GF-D8 (cell line): ENCODE measurements at regions not wholly inside any gene's neighbourhood (a gene's known extent, or its start where the extent isn't known, plus 50 kb on each side); places are given as distances from the start of the nearest gene placed in this dataset.

Experiments used
- DNase-seq: peaks from one replicate; lab custom pipeline; 2025; lab: John Stamatoyannopoulos, UW

DNA sequence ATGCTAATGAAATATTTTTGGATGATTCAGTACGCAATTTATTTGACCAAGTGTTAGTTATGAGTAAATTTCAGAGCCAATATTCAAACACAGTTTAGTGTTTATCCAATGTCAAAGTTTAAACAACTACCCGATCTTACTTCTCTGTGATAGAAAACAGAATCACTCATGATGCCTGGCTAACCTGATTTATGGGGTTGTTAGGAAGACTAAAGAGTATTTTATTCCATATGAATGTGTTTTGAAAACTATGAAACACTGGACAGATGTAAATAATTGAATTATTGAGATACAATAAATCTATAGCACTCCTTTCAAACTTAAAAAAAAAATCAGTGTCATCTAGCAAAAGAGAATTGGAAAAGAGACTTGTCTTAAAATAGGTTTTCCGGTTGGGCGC lies 1181.8 kb downstream of the EFNB2 start:
- DNase-seq: no peak

GRCh38 chr13:105349082-105349723 lies 1186.3 kb downstream of the EFNB2 start:
- no peak for DNase-seq

DNA sequence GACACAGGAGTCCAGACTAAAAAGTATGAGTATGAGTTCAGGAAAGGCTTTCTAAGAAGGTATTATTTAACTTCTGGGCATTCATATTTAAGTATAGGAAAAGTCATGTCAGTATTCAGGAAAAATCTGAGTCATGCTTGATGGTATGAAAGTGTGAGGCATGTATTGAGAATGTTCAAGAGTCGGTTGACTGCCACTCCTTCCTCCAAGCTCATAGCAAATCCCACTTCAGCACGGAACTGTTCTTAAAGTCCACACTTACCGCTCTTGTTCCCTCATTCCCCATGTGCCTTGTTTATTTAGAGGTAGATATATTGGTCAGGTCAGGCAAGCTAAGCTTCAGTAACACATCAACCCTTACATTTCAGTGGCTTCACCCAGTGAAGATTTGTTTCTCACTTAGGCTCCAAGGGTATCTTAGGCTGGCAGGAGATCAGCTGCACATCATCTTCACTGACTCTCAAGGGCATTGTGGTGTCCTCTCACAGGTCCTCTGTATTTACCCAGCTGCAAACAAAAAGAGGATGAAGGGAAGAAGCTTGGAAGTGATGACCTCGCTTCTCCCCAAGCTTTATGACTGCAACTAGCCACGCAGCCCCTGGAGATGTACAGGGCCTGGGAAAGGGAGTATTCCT lies 1189.2 kb downstream of the EFNB2 start:
- no peak for DNase-seq

- no peak for DNase-seq
Observed at GRCh38 chr13:105345730-105346129, 1189.7 kb downstream of the EFNB2 start.

- DNase-seq: no peak
Observed at GRCh38 chr13:105345131-105345530, 1190.3 kb downstream of the EFNB2 start.

DNA sequence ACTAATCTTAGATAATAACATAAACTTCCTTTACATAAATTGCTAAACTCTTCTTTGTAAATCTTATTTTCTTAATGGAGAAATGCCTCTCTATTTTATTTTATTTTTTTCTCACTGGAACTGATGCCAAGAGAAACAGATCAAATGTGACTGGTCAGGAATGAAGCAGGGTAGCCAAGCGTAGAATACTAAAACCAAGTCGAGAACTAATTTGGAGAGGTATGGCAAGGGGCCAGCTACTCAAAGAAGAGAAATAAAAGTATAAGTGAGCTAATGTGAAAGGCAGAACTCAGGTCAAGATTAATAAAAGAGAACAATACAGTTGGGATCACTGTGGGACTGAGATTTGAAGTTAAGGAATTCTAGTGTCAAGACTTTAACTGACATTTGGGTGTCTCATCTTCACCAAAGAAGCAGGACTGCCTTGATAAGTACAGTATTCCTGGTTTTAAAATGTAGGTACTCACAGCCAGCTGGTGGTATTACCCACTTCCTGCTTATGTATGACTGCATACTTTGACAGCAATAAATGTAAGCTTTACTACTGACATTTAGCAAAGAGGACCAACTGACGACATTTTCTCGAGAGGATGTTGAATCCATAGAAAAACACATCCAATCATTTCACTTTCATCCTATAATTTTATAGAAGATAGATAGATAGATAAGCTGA lies 1192.2 kb downstream of the EFNB2 start:
- DNase-seq: no peak

GRCh38 chr13:105342281-105342820 lies 1193.1 kb downstream of the EFNB2 start:
- no peak for DNase-seq

DNA sequence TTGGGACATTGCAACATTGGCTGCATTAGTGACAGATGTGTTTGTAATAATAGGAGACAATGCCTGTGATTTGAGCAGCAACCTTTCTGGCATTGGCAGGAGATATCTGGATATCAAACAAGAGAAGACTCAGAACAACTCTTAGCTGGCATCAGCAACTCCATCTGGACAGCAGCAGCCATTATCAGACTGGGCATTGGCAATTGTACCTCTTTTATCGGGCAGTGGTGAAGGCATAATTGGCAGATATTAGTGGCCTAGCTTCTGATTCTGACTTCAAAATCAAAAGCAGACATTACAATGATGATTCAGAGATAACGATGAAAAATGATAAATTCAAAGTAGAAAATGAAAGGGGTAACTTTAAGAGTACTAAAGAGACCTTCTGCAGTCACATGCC lies 1193.7 kb downstream of the EFNB2 start:
- no peak for DNase-seq

DNA sequence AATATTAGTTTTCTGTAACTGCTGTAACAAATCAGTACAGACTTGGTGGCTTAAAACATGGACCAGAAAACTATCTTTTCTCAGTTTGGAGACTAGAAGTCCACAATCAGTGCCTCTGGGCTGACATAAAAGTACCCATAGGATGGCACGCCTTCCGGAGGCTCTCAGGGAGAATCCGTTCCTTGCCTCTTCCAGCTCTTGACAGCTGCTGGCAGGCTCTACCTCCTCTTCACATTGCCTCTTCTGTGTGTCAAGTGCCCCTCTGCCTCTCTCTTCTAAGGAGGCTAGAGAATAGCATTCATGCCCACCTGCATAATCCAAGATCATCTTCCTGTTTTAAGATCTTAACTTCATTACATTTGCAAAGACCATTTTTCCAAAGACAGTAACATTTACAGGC lies 1194.2 kb downstream of the EFNB2 start:
- DNase-seq: no peak

- DNase-seq: no peak
Observed at GRCh38 chr13:105340061-105340606, 1195.3 kb downstream of the EFNB2 start.

DNA sequence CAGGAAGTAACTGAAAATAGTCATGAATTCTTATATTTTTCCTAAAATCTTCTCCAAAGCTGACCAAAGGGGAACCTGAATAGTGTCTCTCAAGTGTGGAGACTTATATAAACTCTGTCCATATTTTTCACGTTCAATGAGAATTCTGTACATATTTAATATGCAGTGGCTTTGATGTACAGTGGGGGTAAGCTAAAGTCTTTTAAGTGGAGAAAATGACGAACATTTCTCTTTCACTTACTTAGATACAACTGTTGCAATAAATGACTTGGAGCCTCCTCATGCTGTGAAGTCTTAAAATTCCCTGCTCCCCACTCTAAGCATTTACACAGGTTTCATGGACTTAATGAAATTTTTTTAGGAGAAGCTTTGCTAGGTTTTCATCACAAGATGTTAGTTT lies 1196.7 kb downstream of the EFNB2 start:
- DNase-seq: no peak

DNA sequence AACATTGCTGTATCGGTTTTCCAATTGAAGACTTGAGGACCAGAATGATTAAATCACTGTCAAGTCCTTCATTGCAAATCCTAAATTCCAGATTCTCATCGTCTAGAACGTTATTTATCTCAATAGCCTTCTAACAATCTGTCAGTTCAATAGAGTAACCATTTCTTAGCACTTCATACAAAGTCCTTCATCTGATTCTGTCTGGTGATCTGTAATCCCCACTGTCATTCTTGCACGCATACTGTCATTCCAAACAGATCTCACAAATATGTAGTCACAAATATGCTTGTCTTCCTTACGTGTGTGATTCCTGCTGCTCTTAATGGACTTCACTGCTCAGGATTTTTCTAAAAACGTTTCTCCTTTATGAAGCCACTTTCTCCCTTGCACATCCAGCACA lies 1197.5 kb downstream of the EFNB2 start:
- no peak for DNase-seq

GRCh38 chr13:105336706-105337576 lies 1198.5 kb downstream of the EFNB2 start:
- DNase-seq: no peak

DNA sequence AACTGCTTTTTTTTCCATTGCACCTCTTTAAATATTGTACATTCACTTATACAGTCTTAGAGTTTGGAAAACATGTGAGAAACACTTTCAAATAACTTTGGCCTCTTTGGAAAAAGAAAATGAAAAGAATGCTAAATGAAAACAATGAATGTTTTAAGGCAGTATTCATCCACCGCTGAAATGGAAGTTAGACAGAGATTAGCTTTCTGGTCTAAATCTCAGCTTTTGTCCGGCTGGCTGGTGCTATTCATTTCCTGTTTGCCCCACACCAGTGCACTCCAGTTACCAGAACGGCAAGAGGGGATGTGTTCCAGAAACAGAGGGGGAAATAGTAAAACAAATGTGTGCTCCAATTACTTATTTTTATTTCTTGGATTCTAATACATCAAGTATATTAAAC lies 1201.3 kb downstream of the EFNB2 start:
- no peak for DNase-seq

DNA sequence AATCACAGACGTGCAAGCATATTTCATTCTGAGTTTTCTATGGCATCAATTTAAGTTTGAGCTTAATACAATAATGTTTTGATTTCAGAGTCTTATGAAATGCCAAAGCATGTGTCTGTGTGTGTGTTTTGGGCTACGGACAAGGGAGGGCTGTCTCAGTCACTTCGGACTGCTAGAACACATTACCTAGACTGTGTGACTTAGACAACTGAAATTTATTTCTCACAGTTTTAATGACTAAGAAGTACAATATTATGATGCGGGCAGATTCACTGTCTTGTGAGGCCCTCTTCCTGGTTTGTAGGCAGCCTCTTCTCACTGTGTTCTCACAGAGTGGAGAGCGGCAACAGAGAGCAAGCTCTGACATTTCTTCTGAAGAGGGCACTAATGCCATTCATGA lies 1202.0 kb downstream of the EFNB2 start:
- no peak for DNase-seq

GRCh38 chr13:105329359-105329758 lies 1206.1 kb downstream of the EFNB2 start:
- peak; percentile 28 for DNase-seq

DNA sequence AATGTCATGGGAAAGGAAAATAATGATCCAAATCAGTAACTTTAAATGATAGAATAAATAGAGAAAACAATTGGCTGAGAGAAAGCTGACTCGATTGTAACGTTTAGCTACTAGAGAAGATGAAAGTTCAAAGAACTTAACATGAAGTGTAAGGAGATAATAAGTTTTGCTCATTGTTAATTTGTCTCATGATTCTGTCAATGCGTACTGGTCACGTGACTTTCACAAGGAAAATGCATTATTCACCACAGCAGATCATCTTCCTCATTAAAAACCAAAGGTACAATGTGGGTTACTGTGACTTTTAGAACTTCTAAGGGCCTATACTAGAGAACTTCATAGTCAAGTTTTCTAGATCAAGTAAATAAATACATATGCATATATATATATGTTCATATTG lies 1207.2 kb downstream of the EFNB2 start:
- no peak for DNase-seq

DNA sequence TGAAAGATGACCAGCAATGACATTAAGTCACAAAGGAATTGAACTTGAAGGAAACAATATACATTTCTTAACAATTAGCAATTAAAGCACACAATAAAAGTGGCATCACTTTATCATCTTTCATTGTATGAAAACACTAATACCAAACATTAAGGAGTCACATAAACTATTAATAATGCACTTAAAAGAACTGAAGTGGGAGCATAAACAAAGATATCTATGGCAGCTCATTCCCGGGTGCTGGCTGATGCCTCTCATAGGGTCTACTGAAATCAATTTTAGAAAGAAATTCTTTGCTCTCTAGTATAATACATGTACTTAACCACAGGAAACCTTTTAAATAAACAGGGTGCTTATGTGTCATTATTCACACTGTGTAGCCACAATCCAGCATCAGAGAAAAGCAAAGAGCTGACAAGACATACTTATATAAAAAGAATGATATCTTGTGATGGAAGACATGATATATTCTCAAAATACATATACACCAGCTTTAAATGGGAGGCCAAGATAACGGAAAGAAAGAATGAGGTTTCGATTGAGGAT lies 1207.8 kb downstream of the EFNB2 start:
- DNase-seq: no peak

DNA sequence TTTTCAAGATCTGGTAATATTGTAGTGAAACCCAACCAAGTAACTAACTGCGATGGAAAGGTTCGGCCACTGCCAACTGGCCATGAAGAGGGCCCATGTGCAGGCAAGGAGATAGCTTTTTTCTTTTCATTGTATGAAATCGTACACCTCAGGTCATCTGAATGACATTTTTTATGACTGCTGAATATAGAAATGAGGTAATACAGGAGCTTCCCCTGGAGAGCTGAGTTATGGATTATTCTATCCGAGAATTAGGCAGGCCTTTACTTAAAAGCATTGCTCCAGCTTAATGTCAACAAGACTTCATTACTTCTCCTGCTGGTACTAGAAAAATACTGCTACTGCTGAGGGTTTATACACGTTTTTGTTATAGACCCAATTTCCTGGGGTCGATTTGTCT lies 1215.6 kb downstream of the EFNB2 start:
- no peak for DNase-seq

DNA sequence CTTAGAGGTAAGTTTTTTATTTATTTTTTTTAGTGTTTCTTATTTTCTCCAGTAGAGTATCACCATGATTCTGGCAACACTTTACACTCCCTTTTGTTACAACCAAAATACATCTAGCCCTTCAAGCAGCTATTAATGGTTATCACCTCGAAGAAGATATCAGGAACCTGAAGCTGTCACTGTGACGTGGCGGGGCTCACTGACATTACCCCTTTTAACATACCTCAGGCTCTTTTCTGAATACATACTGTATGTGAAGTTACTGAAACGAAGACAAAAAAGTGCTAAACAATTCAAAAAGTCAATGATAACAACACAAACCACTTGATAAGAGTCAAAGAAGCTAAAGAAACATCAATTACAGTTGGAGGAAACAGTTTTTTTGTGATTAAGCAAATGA lies 1218.7 kb downstream of the EFNB2 start:
- no peak for DNase-seq

- DNase-seq: no peak
Observed at GRCh38 chr13:105312906-105313305, 1222.6 kb downstream of the EFNB2 start.

DNA sequence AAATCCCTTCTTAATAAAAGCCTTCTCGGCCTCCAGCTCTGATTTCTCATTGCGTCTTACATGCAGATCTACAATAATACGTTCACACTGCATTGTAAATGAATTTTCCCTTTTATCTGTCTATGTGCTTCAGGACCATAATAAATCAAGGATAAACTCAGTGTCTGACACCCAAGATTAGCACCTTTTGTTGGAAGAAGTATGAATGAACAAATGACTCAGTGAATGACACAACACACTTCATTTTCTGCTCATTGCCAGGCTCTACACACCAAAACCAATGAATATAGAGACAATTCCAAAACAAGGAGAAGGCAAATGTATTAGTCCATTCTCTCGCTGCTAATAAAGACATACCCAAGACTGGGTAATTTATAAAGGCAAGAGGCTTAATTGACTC lies 1224.4 kb downstream of the EFNB2 start:
- no peak for DNase-seq
